Astrocyte (in vitro differentiated cells and primary cell): ENCODE measurements at regions not wholly inside any gene's neighbourhood (a gene's known extent, or its start where the extent isn't known, plus 50 kb on each side); places are given as distances from the start of the nearest gene placed in this dataset.

Experiments
- DNase-seq: peaks from one replicate; pipeline ENCODE4 v3.0.0-alpha.2; 2010; ENCODE audit warnings: low read depth
- FAIRE-seq: peaks from 2 replicates; lab custom pipeline; 2011; peaks lifted over from hg19 to GRCh38; lab: Jason Lieb, UNC
- H2AFZ ChIP-seq: 2 replicates; pipeline ENCODE4 v1.6.0; 2012; ENCODE audit warnings: low read depth, low read length, inconsistent platforms
- H3K27ac ChIP-seq: 2 replicates; pipeline ENCODE4 v1.5.1; 2011; ENCODE audit warnings: low read depth, low read length, inconsistent platforms
- H3K27me3 ChIP-seq: 2 replicates; pipeline ENCODE4 v1.6.0; 2011; ENCODE audit warnings: low read length, inconsistent platforms; ENCODE audit not compliant: insufficient read depth
- H3K36me3 ChIP-seq: 2 replicates; pipeline ENCODE4 v1.5.1; 2011; ENCODE audit warnings: low read length, inconsistent platforms; ENCODE audit not compliant: insufficient read depth
- H3K4me1 ChIP-seq: 2 replicates; pipeline ENCODE4 v1.5.1; 2011; ENCODE audit warnings: low read length, inconsistent platforms; ENCODE audit not compliant: insufficient read depth
- H3K4me2 ChIP-seq: 2 replicates; pipeline ENCODE4 v1.6.0; 2012; ENCODE audit warnings: low read length, inconsistent platforms
- H3K4me3 ChIP-seq: 2 replicates; pipeline ENCODE4 v1.5.1; 2011; ENCODE audit warnings: low read depth, mild to moderate bottlenecking, low read length, inconsistent platforms; ENCODE audit not compliant: insufficient read depth
- H3K79me2 ChIP-seq: 2 replicates; pipeline ENCODE4 v1.6.0; 2012; ENCODE audit warnings: mild to moderate bottlenecking, low read length, inconsistent platforms; ENCODE audit not compliant: insufficient read depth
- H3K9ac ChIP-seq: 2 replicates; pipeline ENCODE4 v1.6.0; 2012; ENCODE audit warnings: mild to moderate bottlenecking, low read length, inconsistent platforms
- H3K9me3 ChIP-seq: 2 replicates; pipeline ENCODE4 v1.5.1; 2012; ENCODE audit warnings: low read depth, mild to moderate bottlenecking, low read length, inconsistent platforms; ENCODE audit not compliant: insufficient read depth
- H4K20me1 ChIP-seq: 2 replicates; pipeline ENCODE4 v1.6.0; 2012; ENCODE audit warnings: low read length, inconsistent platforms; ENCODE audit not compliant: insufficient read depth
- H3K27ac Mint-ChIP-seq: one replicate; pipeline ENCODE4 v1.8.0; 2021; ENCODE audit warnings: mild to moderate bottlenecking, mixed read lengths; ENCODE audit not compliant: unreplicated experiment
- H3K27me3 Mint-ChIP-seq: one replicate; pipeline ENCODE4 v1.8.0; 2021; ENCODE audit warnings: low read depth, mixed read lengths; ENCODE audit not compliant: unreplicated experiment
- H3K36me3 Mint-ChIP-seq: one replicate; pipeline ENCODE4 v1.8.0; 2021; ENCODE audit warnings: low read depth, mixed read lengths; ENCODE audit not compliant: unreplicated experiment
- H3K4me1 Mint-ChIP-seq: one replicate; pipeline ENCODE4 v1.8.0; 2021; ENCODE audit warnings: low read depth, mixed read lengths; ENCODE audit not compliant: unreplicated experiment
- H3K4me3 Mint-ChIP-seq: one replicate; pipeline ENCODE4 v1.8.0; 2021; ENCODE audit warnings: mild to moderate bottlenecking, moderate library complexity, mixed read lengths; ENCODE audit not compliant: unreplicated experiment
- H3K9me3 Mint-ChIP-seq: one replicate; pipeline ENCODE4 v1.8.0; 2021; ENCODE audit warnings: mild to moderate bottlenecking, mixed read lengths; ENCODE audit not compliant: unreplicated experiment
- EZH2 ChIP-seq: IDR thresholded peaks from 2 replicates; pipeline ENCODE4 v1.6.1; 2012; ENCODE audit warnings: mild to moderate bottlenecking, low read length, inconsistent platforms; ENCODE audit not compliant: insufficient read depth
- TF ChIP-seq, protein P1 (sequence below): IDR thresholded peaks from 2 replicates; pipeline ENCODE4 v1.5.1; 2011; ENCODE audit warnings: low read depth, mild to moderate bottlenecking, inconsistent platforms, low read length, moderate library complexity; ENCODE audit not compliant: insufficient read depth

DNA sequence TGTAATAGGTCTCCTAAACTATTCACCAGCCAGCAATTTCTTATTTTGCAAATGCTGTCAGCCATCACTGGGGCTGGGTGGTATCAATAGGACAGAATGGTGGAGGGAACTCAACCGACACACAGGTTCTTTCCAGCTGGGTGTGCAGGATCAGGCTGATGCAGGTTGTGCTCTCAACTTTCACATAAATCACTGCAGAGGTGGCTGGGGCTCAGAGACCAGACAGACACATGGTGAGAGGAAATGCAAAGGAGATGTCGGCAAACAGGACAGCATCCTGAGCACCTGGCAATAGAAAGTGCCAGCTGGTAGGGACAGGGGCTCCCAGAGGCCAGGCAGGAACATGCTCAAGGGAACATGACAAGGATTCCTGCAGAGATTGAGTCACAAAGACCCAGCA lies 254.9 kb downstream of the SOD2 start:
- no peaks in the 10 kb centered on the region for H4K20me1 ChIP-seq
- TF ChIP-seq, protein P1, sequence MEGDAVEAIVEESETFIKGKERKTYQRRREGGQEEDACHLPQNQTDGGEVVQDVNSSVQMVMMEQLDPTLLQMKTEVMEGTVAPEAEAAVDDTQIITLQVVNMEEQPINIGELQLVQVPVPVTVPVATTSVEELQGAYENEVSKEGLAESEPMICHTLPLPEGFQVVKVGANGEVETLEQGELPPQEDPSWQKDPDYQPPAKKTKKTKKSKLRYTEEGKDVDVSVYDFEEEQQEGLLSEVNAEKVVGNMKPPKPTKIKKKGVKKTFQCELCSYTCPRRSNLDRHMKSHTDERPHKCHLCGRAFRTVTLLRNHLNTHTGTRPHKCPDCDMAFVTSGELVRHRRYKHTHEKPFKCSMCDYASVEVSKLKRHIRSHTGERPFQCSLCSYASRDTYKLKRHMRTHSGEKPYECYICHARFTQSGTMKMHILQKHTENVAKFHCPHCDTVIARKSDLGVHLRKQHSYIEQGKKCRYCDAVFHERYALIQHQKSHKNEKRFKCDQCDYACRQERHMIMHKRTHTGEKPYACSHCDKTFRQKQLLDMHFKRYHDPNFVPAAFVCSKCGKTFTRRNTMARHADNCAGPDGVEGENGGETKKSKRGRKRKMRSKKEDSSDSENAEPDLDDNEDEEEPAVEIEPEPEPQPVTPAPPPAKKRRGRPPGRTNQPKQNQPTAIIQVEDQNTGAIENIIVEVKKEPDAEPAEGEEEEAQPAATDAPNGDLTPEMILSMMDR, result no peak
- TF ChIP-seq EZH2, result no peak
- H3K36me3 ChIP-seq, result no peaks in the 10 kb centered on the region
- H3K4me1 Mint-ChIP-seq, result peaks cover 2% of the 10 kb centered on the region
- peaks cover 20% of the 10 kb centered on the region for H3K27me3 Mint-ChIP-seq
- H2AFZ ChIP-seq, result no peak overlapping the region
- no peaks in the 10 kb centered on the region for H3K36me3 Mint-ChIP-seq
- FAIRE-seq (no peak), DNase-seq (no peak)
- H3K4me3 ChIP-seq, result no peak overlapping the region
- H3K27me3 ChIP-seq, result no peaks in the 10 kb centered on the region
- H3K4me2 ChIP-seq, result no peak overlapping the region
- peaks cover 9% of the 10 kb centered on the region for H3K9me3 Mint-ChIP-seq
- H3K27ac ChIP-seq, result no peak overlapping the region
- H3K79me2 ChIP-seq, result no peaks in the 10 kb centered on the region
- no peak overlapping the region for H3K27ac Mint-ChIP-seq
- H3K9me3 ChIP-seq, result peaks cover 4% of the 10 kb centered on the region
- H3K4me1 ChIP-seq, result no peaks in the 10 kb centered on the region
- no peak overlapping the region for H3K4me3 Mint-ChIP-seq
- H3K9ac ChIP-seq, result no peak overlapping the region

DNA sequence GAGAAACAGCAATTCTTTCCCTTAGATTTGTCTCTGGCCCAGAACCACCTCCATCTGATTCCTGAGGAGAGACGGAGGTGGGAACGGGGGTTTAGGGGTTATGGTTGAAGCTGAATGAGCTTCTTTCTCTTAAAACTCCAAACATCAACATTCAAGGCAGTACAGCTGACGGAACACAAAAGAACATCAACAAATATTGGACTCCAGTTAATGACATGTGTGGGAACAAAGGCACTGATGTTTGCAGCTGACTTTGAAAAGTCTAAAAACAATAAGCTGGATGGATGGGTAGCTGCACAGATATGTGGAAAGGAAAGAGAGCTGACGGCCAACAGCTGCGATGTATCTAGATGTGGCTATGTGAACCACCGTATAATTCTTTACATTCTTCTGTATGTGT lies 256.5 kb downstream of the SOD2 start:
- Histone ChIP-seq H3K4me1 (no peaks in the 10 kb centered on the region), H3K79me2 (no peaks in the 10 kb centered on the region), H4K20me1 (no peaks in the 10 kb centered on the region), H3K36me3 (no peaks in the 10 kb centered on the region), H3K4me2 (no peak overlapping the region), H3K9ac (no peak overlapping the region), H3K9me3 (peaks cover 4% of the 10 kb centered on the region), H3K27ac (no peak overlapping the region), H2AFZ (no peak overlapping the region), H3K4me3 (no peak overlapping the region), H3K27me3 (no peaks in the 10 kb centered on the region)
- peaks cover 7% of the 10 kb centered on the region for H3K9me3 Mint-ChIP-seq
- FAIRE-seq, result no peak
- no peak overlapping the region for H3K4me3 Mint-ChIP-seq
- H3K27me3 Mint-ChIP-seq, result peaks cover 20% of the 10 kb centered on the region
- H3K36me3 Mint-ChIP-seq, result no peaks in the 10 kb centered on the region
- no peak for DNase-seq
- no peak for TF ChIP-seq EZH2
- TF ChIP-seq, protein P1, result no peak
- no peak overlapping the region for H3K27ac Mint-ChIP-seq
- peaks cover 2% of the 10 kb centered on the region for H3K4me1 Mint-ChIP-seq

DNA sequence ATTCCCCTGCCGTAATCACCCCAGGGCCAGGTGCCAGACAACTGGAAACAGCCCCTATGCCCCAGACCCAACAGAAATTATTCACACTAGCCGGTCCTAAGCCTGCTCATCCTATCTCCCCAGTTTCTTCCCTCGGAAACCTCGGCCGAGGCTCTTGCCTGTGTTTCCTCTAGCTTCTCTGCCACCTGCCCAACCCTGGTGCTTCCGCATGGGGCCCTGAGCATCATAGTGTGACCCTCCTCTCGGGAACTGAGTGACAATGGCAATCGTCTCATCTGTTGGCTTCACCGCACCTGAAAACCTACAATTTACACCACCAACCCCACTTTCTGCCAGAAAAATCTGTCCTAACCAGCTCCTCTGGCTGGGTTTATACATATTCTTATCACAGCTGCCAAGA lies 257.3 kb downstream of the SOD2 start:
- H3K9ac ChIP-seq, result no peak overlapping the region
- TF ChIP-seq, protein P1, result no peak
- TF ChIP-seq EZH2, result no peak

More for the DNA sequence above, 257.3 kb downstream of the SOD2 start:
- Mint-ChIP-seq H3K27ac (no peak overlapping the region), H3K36me3 (no peaks in the 10 kb centered on the region), H3K4me3 (no peak overlapping the region), H3K9me3 (peaks cover 7% of the 10 kb centered on the region), H3K4me1 (peaks cover 2% of the 10 kb centered on the region), H3K27me3 (peaks cover 20% of the 10 kb centered on the region)
- Histone ChIP-seq H3K27me3 (no peaks in the 10 kb centered on the region), H2AFZ (no peak overlapping the region), H3K4me1 (no peaks in the 10 kb centered on the region), H3K4me3 (no peak overlapping the region), H3K79me2 (no peaks in the 10 kb centered on the region), H3K36me3 (no peaks in the 10 kb centered on the region), H3K27ac (no peak overlapping the region), H3K9me3 (peaks cover 4% of the 10 kb centered on the region), H4K20me1 (no peaks in the 10 kb centered on the region), H3K4me2 (no peak overlapping the region)
- FAIRE-seq, result no peak
- DNase-seq, result no peak
